Activated T-helper 1 cell treated with anti-CD3 and anti-CD28 coated beads, Interleukin-12 subunit alpha, Interleukin-12 subunit beta, Interleukin-2, Interleukin-4 antibody, amounts not matched to agents 30 ng/mL and 10 ng/mL and 1 ng/mL, durations not matched to agents 14 hours and 24 hours and 36 hours (primary cell): ENCODE measurements at regions not wholly inside any gene's neighbourhood (a gene's known extent, or its start where the extent isn't known, plus 50 kb on each side); places are given as distances from the start of the nearest gene placed in this dataset.
"Not testable (repeated sequence)": the region's sequence is repeated elsewhere in the genome, so short reads cannot be mapped to it uniquely, and the experiment has no call there.

Experiments used
- DNase-seq: peaks from one replicate; pipeline ENCODE4 v3.0.0; 2021; ENCODE audit warnings: low spot score
- H3K27ac Mint-ChIP-seq: one replicate; pipeline ENCODE4 v1.8.0; 2021; ENCODE audit warnings: mild to moderate bottlenecking, mixed read lengths
- H3K27me3 Mint-ChIP-seq: one replicate; pipeline ENCODE4 v1.8.0; 2022; ENCODE audit warnings: mild to moderate bottlenecking, moderate library complexity, mixed read lengths; ENCODE audit not compliant: insufficient read depth
- H3K36me3 Mint-ChIP-seq: one replicate; pipeline ENCODE4 v1.8.0; 2021; ENCODE audit warnings: low read depth, mixed read lengths
- H3K4me1 Mint-ChIP-seq: one replicate; pipeline ENCODE4 v1.8.0; 2021; ENCODE audit warnings: low read depth, mixed read lengths
- H3K4me3 Mint-ChIP-seq: one replicate; pipeline ENCODE4 v1.8.0; 2021; ENCODE audit warnings: mild to moderate bottlenecking, moderate library complexity, mixed read lengths
- H3K9me3 Mint-ChIP-seq: one replicate; pipeline ENCODE4 v1.8.0; 2021; ENCODE audit warnings: mixed read lengths
- intact Hi-C: fragments of 100-400 bp; cut with micrococcal nuclease; formaldehyde crosslinking; loops from one replicate; pipeline ENCODE4 v1.15.1; 2024

- H3K27ac Mint-ChIP-seq, H3K36me3 Mint-ChIP-seq, H3K9me3 Mint-ChIP-seq, H3K27me3 Mint-ChIP-seq, H3K4me3 Mint-ChIP-seq, DNase-seq, H3K4me1 Mint-ChIP-seq, intact Hi-C loops: not testable (repeated sequence)
Measured at GRCh38 chr1:149418782-149419181, 56.1 kb upstream of the NBPF19 start.

GRCh38 chr1:149423122-149423521 is 51.7 kb upstream of the NBPF19 start:
- H3K27me3 Mint-ChIP-seq, H3K9me3 Mint-ChIP-seq, H3K36me3 Mint-ChIP-seq, H3K4me1 Mint-ChIP-seq, intact Hi-C loops, DNase-seq, H3K27ac Mint-ChIP-seq, H3K4me3 Mint-ChIP-seq: not testable (repeated sequence)
